ENCODE measurements at regions not wholly inside any gene's neighbourhood (a gene's known extent, or its start where the extent isn't known, plus 50 kb on each side); places are given as distances from the start of the nearest gene placed in this dataset.

GRCh38 chr1:5423109-5423508 is 569.1 kb downstream of the NPHP4 start:
- DNase-seq (ENCODE audit: low spot score), result peak; percentile 14

- DNase-seq (ENCODE audit: low spot score), result no peak
These were observed 572.7 kb downstream of the NPHP4 start for GRCh38 chr1:5419501-5419900.

- no peak for DNase-seq (ENCODE audit: low spot score)
These were observed 575.7 kb downstream of the NPHP4 start for GRCh38 chr1:5416518-5416917.

- no peak for DNase-seq (ENCODE audit: low spot score)
These were observed 576.6 kb downstream of the NPHP4 start for GRCh38 chr1:5415606-5416005.

- DNase-seq (ENCODE audit: low spot score), result no peak
These were observed 581.6 kb downstream of the NPHP4 start for GRCh38 chr1:5410652-5411051.

GRCh38 chr1:5408401-5408800 is 583.8 kb downstream of the NPHP4 start:
- no peak for DNase-seq (ENCODE audit: low spot score)

- DNase-seq (ENCODE audit: low spot score), result no peak
These were observed 587.0 kb downstream of the NPHP4 start for GRCh38 chr1:5405263-5405662.

GRCh38 chr1:5404412-5405203 is 587.6 kb downstream of the NPHP4 start:
- peak; percentile 47 for DNase-seq (ENCODE audit: low spot score)

- DNase-seq (ENCODE audit: low spot score), result no peak
These were observed 588.3 kb downstream of the NPHP4 start for GRCh38 chr1:5403935-5404334.

- no peak for DNase-seq (ENCODE audit: low spot score)
These were observed 589.6 kb downstream of the NPHP4 start for GRCh38 chr1:5402618-5403017.

- DNase-seq (ENCODE audit: low spot score), result no peak
These were observed 592.5 kb downstream of the NPHP4 start for GRCh38 chr1:5399771-5400170.

GRCh38 chr1:5396593-5396992 is 595.6 kb downstream of the NPHP4 start:
- DNase-seq (ENCODE audit: low spot score), result no peak

- DNase-seq (ENCODE audit: low spot score), result no peak
These were observed 598.1 kb downstream of the NPHP4 start for GRCh38 chr1:5394111-5394510.

GRCh38 chr1:5393603-5394002 is 598.6 kb downstream of the NPHP4 start:
- DNase-seq (ENCODE audit: low spot score), result no peak

GRCh38 chr1:5393146-5393545 is 599.1 kb downstream of the NPHP4 start:
- no peak for DNase-seq (ENCODE audit: low spot score)

- DNase-seq (ENCODE audit: low spot score), result no peak
These were observed 600.5 kb downstream of the NPHP4 start for GRCh38 chr1:5391725-5392124.

- DNase-seq (ENCODE audit: low spot score), result no peak
These were observed 601.7 kb downstream of the NPHP4 start for GRCh38 chr1:5390504-5390903.

GRCh38 chr1:5389101-5389885 is 602.9 kb downstream of the NPHP4 start:
- DNase-seq (ENCODE audit: low spot score), result no peak

- no peak for DNase-seq (ENCODE audit: low spot score)
These were observed 603.6 kb downstream of the NPHP4 start for GRCh38 chr1:5388622-5389021.

- no peak for DNase-seq (ENCODE audit: low spot score)
These were observed 605.9 kb downstream of the NPHP4 start for GRCh38 chr1:5386371-5386770.

- no peak for DNase-seq (ENCODE audit: low spot score)
These were observed 606.3 kb downstream of the NPHP4 start for GRCh38 chr1:5385956-5386355.

GRCh38 chr1:5385096-5385799 is 607.0 kb downstream of the NPHP4 start:
- no peak for DNase-seq (ENCODE audit: low spot score)

GRCh38 chr1:5381491-5381890 is 610.7 kb downstream of the NPHP4 start:
- no peak for DNase-seq (ENCODE audit: low spot score)
